PC-9 (cell line): ENCODE measurements at regions not wholly inside any gene's neighbourhood (a gene's known extent, or its start where the extent isn't known, plus 50 kb on each side); places are given as distances from the start of the nearest gene placed in this dataset.

Source experiments
- BruUV-seq: library from RNA; stranded (reverse); fragments of 400-500 nt; replicated peaks from 2 replicates; lab custom pipeline; 2021; lab: Mats Ljungman, UMichigan
- CTCF ChIA-PET: fragments of 300-600 bp; sonication (Branson Sonifier 250); formaldehyde crosslinking; loops from one replicate; lab custom pipeline; 2022; ENCODE audit warnings: antibody characterized with exemption; lab: Charles Lee
- POLR2A ChIA-PET: fragments of 300-600 bp; sonication (Branson Sonifier 250); formaldehyde crosslinking; loops from one replicate; lab custom pipeline; 2022; ENCODE audit warnings: antibody characterized with exemption; ENCODE audit not compliant: unreplicated experiment; lab: Charles Lee
- DNase-seq, 2 experiments: peaks; one replicate each; pipeline versions ENCODE4 v3.0.0 to v3.0.0-alpha.2; 2015 to 2022; ENCODE audit warnings: mixed read lengths in 1 of 2
- H2AFZ ChIP-seq: fragments of 200-600 bp; sonication (generic); 2 replicates; pipeline ENCODE4 v1.8.1; 2017; ENCODE audit warnings: antibody characterized with exemption
- H3F3A ChIP-seq: fragments of 200-600 bp; sonication (generic); 2 replicates; pipeline ENCODE4 v1.8.1; 2017; ENCODE audit warnings: antibody characterized with exemption, mild to moderate bottlenecking, low read depth; ENCODE audit not compliant: insufficient read depth
- H3K27ac ChIP-seq: fragments of 200-600 bp; sonication (generic); 2 replicates; pipeline ENCODE4 v1.6.1; 2016; ENCODE audit warnings: mixed run types
- H3K27me3 ChIP-seq: fragments of 200-600 bp; sonication (generic); 2 replicates; pipeline ENCODE4 v1.6.1; 2016; ENCODE audit warnings: low read depth, mixed run types; ENCODE audit not compliant: insufficient read depth
- H3K36me3 ChIP-seq: fragments of 200-600 bp; sonication (generic); 2 replicates; pipeline ENCODE4 v1.6.1; 2016; ENCODE audit warnings: low read depth, mixed run types
- H3K4me1 ChIP-seq: fragments of 200-600 bp; sonication (generic); replicated peaks from 2 replicates; pipeline ENCODE4 v1.6.1; 2016; ENCODE audit warnings: mixed run types; ENCODE audit not compliant: insufficient read depth
- H3K4me2 ChIP-seq: fragments of 200-600 bp; sonication (generic); 2 replicates; pipeline ENCODE4 v1.6.1; 2017; ENCODE audit warnings: mixed run types
- H3K4me3 ChIP-seq: fragments of 200-600 bp; sonication (generic); 2 replicates; pipeline ENCODE4 v1.6.1; 2016; ENCODE audit warnings: mixed run types
- H3K79me2 ChIP-seq: fragments of 200-600 bp; sonication (generic); 2 replicates; pipeline ENCODE4 v1.6.1; 2017; ENCODE audit warnings: low read depth, mixed run types
- H3K9me2 ChIP-seq: fragments of 200-600 bp; sonication (generic); 2 replicates; pipeline ENCODE4 v1.8.1; 2017; ENCODE audit warnings: mild to moderate bottlenecking; ENCODE audit not compliant: insufficient read depth
- H3K9me3 ChIP-seq: fragments of 200-600 bp; sonication (generic); 2 replicates; pipeline ENCODE4 v1.8.1; 2016; ENCODE audit warnings: low read depth; ENCODE audit not compliant: insufficient read depth
- H4K20me1 ChIP-seq: fragments of 200-600 bp; sonication (generic); 2 replicates; pipeline ENCODE4 v1.8.1; 2017; ENCODE audit not compliant: insufficient read depth
- CTCF ChIP-seq: fragments of 200-600 bp; sonication (generic); conservative IDR thresholded peaks from 2 replicates; pipeline ENCODE4 v1.6.1; 2017; ENCODE audit warnings: mixed run types, antibody characterized with exemption, mild to moderate bottlenecking, moderate library complexity
- EZH2 ChIP-seq: fragments of 200-600 bp; sonication (generic); IDR thresholded peaks from 2 replicates; pipeline ENCODE4 v1.8.0; 2017; ENCODE audit warnings: antibody characterized with exemption, low read depth
- intact Hi-C: fragments of 100-400 bp; cut with micrococcal nuclease; formaldehyde crosslinking; loops from one replicate; pipeline ENCODE4 v1.10.0; 2022; ENCODE audit not compliant: unreplicated experiment

GRCh38 chr22:49630448-49630946 lies 197.2 kb downstream of the BRD1 start:
- Histone ChIP-seq H3K4me1 (no peaks in the 10 kb centered on the region), H2AFZ (no peak overlapping the region), H3K9me2 (no peaks in the 10 kb centered on the region), H4K20me1 (peaks cover 33% of the 10 kb centered on the region; the same call in 1 of the 2 replicates), H3F3A (no peaks in the 10 kb centered on the region), H3K79me2 (no peaks in the 10 kb centered on the region), H3K36me3 (no peaks in the 10 kb centered on the region), H3K4me2 (no peak overlapping the region), H3K9me3 (no peaks in the 10 kb centered on the region), H3K4me3 (no peak overlapping the region), H3K27ac (no peak overlapping the region), H3K27me3 (peaks cover 91% of the 10 kb centered on the region)
- DNase-seq = no peak
- BruUV-seq = no TSS peak
- TF ChIP-seq EZH2 (no peak), CTCF (no peak)
- intact Hi-C loops = no loop called here
- ChIA-PET POLR2A (interaction anchor here (0.7 kb wide), 1 partner anchor 46 kb away, joined by 3 read pairs; no protein-coding TSS in a partner anchor), CTCF (no interaction called here)

- no TSS peak for BruUV-seq
- TF ChIP-seq CTCF (no peak), EZH2 (no peak)
- Histone ChIP-seq H3K9me3 (no peaks in the 10 kb centered on the region), H3K79me2 (no peaks in the 10 kb centered on the region), H3F3A (no peaks in the 10 kb centered on the region), H3K9me2 (no peaks in the 10 kb centered on the region), H3K27ac (no peak overlapping the region), H3K27me3 (peaks cover 91% of the 10 kb centered on the region), H3K4me2 (no peak overlapping the region), H2AFZ (no peak overlapping the region), H3K4me3 (no peak overlapping the region), H3K4me1 (no peaks in the 10 kb centered on the region), H3K36me3 (no peaks in the 10 kb centered on the region), H4K20me1 (peaks cover 37% of the 10 kb centered on the region; the same call in 1 of the 2 replicates)
- ChIA-PET POLR2A (interaction anchor here (0.7 kb wide), 1 partner anchor 47 kb away, joined by 3 read pairs; no protein-coding TSS in a partner anchor), CTCF (no interaction called here)
- no peak for DNase-seq
- intact Hi-C loops = loop anchor here (5.0 kb wide), 1 partner anchor 198 kb away; no protein-coding TSS in a partner anchor
Measured at GRCh38 chr22:49629586-49630447, 197.9 kb downstream of the BRD1 start.

GRCh38 chr22:49629261-49629570 lies 198.5 kb downstream of the BRD1 start:
- H2AFZ ChIP-seq = no peak overlapping the region
- intact Hi-C loops = loop anchor here (5.0 kb wide), 1 partner anchor 197 kb away; no protein-coding TSS in a partner anchor
- no TSS peak for BruUV-seq
- H3K4me3 ChIP-seq = no peak overlapping the region
- no peaks in the 10 kb centered on the region for H3K9me3 ChIP-seq
- H3F3A ChIP-seq = no peaks in the 10 kb centered on the region
- no peaks in the 10 kb centered on the region for H3K9me2 ChIP-seq
- H3K27ac ChIP-seq = no peak overlapping the region
- H3K4me2 ChIP-seq = no peak overlapping the region
- H3K36me3 ChIP-seq = no peaks in the 10 kb centered on the region
- ChIA-PET CTCF (no interaction called here), POLR2A (no interaction called here)
- no peaks in the 10 kb centered on the region for H3K79me2 ChIP-seq
- no peaks in the 10 kb centered on the region for H3K4me1 ChIP-seq
- H4K20me1 ChIP-seq = peaks cover 40% of the 10 kb centered on the region; the same call in 1 of the 2 replicates
- DNase-seq = no peak
- H3K27me3 ChIP-seq = peaks cover 91% of the 10 kb centered on the region
- TF ChIP-seq EZH2 = no peak
- TF ChIP-seq CTCF = no peak
